GM12878 (cell line): ENCODE measurements at regions not wholly inside any gene's neighbourhood (a gene's known extent, or its start where the extent isn't known, plus 50 kb on each side); places are given as distances from the start of the nearest gene placed in this dataset.

Experiments used
- ATAC-seq: fragments of 200-7000 bp; cut with Tn5 transposase; 3 replicates; pipeline ENCODE4 v1.9.1; 2020; ENCODE audit warnings: mild to moderate bottlenecking, moderate library complexity
- BruUV-seq: library from RNA; stranded (reverse); fragments of 400-500 nt; replicated peaks from 2 replicates; lab custom pipeline; 2021; lab: Mats Ljungman, UMichigan
- CTCF ChIA-PET: fragments of 300-600 bp; sonication (Branson Sonifier 250); formaldehyde crosslinking; extraction: SDS; loops from one replicate; lab custom pipeline; 2021; ENCODE audit warnings: inconsistent platforms; lab: Yijun Ruan, JAX
- POLR2A ChIA-PET: fragments of 350-600 bp; formaldehyde crosslinking; extraction: SDS; loops from one replicate; lab custom pipeline; 2021; ENCODE audit warnings: inconsistent platforms; lab: Charles Lee
- RAD21 ChIA-PET: fragments of 300-600 bp; sonication (Branson Sonifier 250); formaldehyde crosslinking; loops from one replicate; lab custom pipeline; 2023; ENCODE audit warnings: antibody characterized with exemption; ENCODE audit not compliant: unreplicated experiment; lab: Charles Lee
- SMC1A ChIA-PET: fragments of 300-600 bp; sonication (Branson Sonifier 250); formaldehyde crosslinking; loops from one replicate; lab custom pipeline; 2023; ENCODE audit not compliant: unreplicated experiment, uncharacterized antibody; lab: Charles Lee
- DNase-seq: peaks from one replicate; pipeline ENCODE4 v3.0.0-alpha.2; 2011; ENCODE audit warnings: low read depth, low spot score
- FAIRE-seq: peaks from 3 replicates; lab custom pipeline; 2011; peaks lifted over from hg19 to GRCh38; lab: Jason Lieb, UNC
- H2AFZ ChIP-seq: 2 replicates; pipeline ENCODE4 v1.6.0; 2011; ENCODE audit warnings: low read depth, low read length, control low read depth; ENCODE audit not compliant: control insufficient read depth
- H3K27ac ChIP-seq: 2 replicates; pipeline ENCODE4 v1.5.1; 2011; ENCODE audit warnings: control low read depth; ENCODE audit not compliant: control insufficient read depth, insufficient read depth
- H3K27me3 ChIP-seq, 2 experiments: replicated peaks in 1 of 2; 2 replicates each; pipeline versions ENCODE4 v1.6.0 to v1.6.1; 2011; ENCODE audit warnings: low read length in 1 of 2; ENCODE audit not compliant: control insufficient read depth in 2 of 2, insufficient read depth in 2 of 2
- H3K36me3 ChIP-seq, 2 experiments: 2 replicates each; pipeline ENCODE4 v1.5.1; 2011; ENCODE audit warnings: low read length in 1 of 2; ENCODE audit not compliant: control insufficient read depth in 2 of 2, insufficient read depth in 2 of 2
- H3K4me1 ChIP-seq: 2 replicates; pipeline ENCODE4 v1.6.1; 2011; ENCODE audit warnings: mild to moderate bottlenecking, low read length, moderate library complexity, mixed read lengths; ENCODE audit not compliant: control insufficient read depth, insufficient read depth
- H3K4me2 ChIP-seq: 2 replicates; pipeline ENCODE4 v1.6.0; 2011; ENCODE audit warnings: control low read depth; ENCODE audit not compliant: control insufficient read depth, insufficient read depth
- H3K4me3 ChIP-seq: fragments of 200-600 bp; sonication (generic); 2 replicates; pipeline ENCODE4 v1.5.1; 2016
- H3K79me2 ChIP-seq: 2 replicates; pipeline ENCODE4 v1.6.0; 2011; ENCODE audit warnings: low read length; ENCODE audit not compliant: control insufficient read depth, insufficient read depth
- H3K9ac ChIP-seq: 2 replicates; pipeline ENCODE4 v1.8.0; 2011; ENCODE audit warnings: low read length, control low read depth, mixed read lengths; ENCODE audit not compliant: control insufficient read depth, insufficient read depth
- H3K9me3 ChIP-seq: replicated peaks from 3 replicates; pipeline ENCODE4 v1.5.1; 2011; ENCODE audit warnings: mild to moderate bottlenecking, low read length; ENCODE audit not compliant: control insufficient read depth, insufficient read depth
- H4K20me1 ChIP-seq: 2 replicates; pipeline ENCODE4 v1.6.0; 2011; ENCODE audit not compliant: control insufficient read depth, insufficient read depth
- E2F8 ChIP-seq: fragments of 450-650 bp; IDR thresholded peaks from 2 replicates; pipeline ENCODE4 v1.6.1; 2018; ENCODE audit warnings: mild to moderate bottlenecking, low read depth, moderate library complexity; ENCODE audit not compliant: partially characterized antibody
- FOS ChIP-seq: IDR thresholded peaks from 3 replicates; pipeline ENCODE4 v1.6.1; 2011; ENCODE audit warnings: borderline replicate concordance; ENCODE audit not compliant: insufficient read length; ENCODE audit errors: extremely low read depth
- FOXK2 ChIP-seq: fragments of 450-650 bp; IDR thresholded peaks from 2 replicates; pipeline ENCODE4 v1.6.1; 2017; ENCODE audit warnings: mild to moderate bottlenecking, moderate library complexity
- HDGF ChIP-seq: fragments of 450-650 bp; IDR thresholded peaks from 2 replicates; pipeline ENCODE4 v1.6.1; 2016; ENCODE audit warnings: antibody characterized with exemption
- MTA2 ChIP-seq: fragments of 450-650 bp; IDR thresholded peaks from 2 replicates; pipeline ENCODE4 v1.6.1; 2016; ENCODE audit warnings: low read depth, mild to moderate bottlenecking, moderate library complexity
- NR2C2 ChIP-seq: IDR thresholded peaks from 2 replicates; pipeline ENCODE4 v1.6.1; 2011; ENCODE audit warnings: borderline replicate concordance, low read depth; ENCODE audit not compliant: control insufficient read depth, insufficient read length
- PAX8 ChIP-seq: fragments of 450-650 bp; IDR thresholded peaks from 2 replicates; pipeline ENCODE4 v1.6.1; 2017; ENCODE audit warnings: mild to moderate bottlenecking, moderate library complexity
- RAD21 ChIP-seq: IDR thresholded peaks from 2 replicates; pipeline ENCODE4 v1.6.1; 2011; ENCODE audit warnings: mild to moderate bottlenecking, low read depth, low read length, moderate library complexity; ENCODE audit not compliant: insufficient read depth
- WGBS: methylation state at CpG from one replicate; pipeline ENCODE4 v1.1.6; 2016; ENCODE audit warnings: low lambda C conversion rate; ENCODE audit not compliant: insufficient replicate concordance, insufficient coverage; ENCODE audit errors: missing lambda C conversion rate; 5-methylcytosine and 5-hydroxymethylcytosine counted together
- in situ Hi-C: fragments of 300-500 bp; cut with MboI; formaldehyde crosslinking; loops from 9 replicates; pipeline ENCODE4 v1.14.3; 2018; ENCODE audit warnings: mixed read lengths
- intact Hi-C: fragments of 100-400 bp; cut with micrococcal nuclease; formaldehyde crosslinking; loops from one replicate; pipeline ENCODE4 v1.14.2; 2022; ENCODE audit not compliant: unreplicated experiment

GRCh38 chr10:3382092-3382491 is 209.5 kb upstream of the PITRM1 start:
- WGBS, result 0% methylated on average over 2 of the region's 2 CpGs
- intact Hi-C loops, result no loop called here
- Histone ChIP-seq H3K4me3 (no peak overlapping the region), H3K4me2 (no peak overlapping the region), H3K4me1 (no peaks in the 10 kb centered on the region), H3K79me2 (no peaks in the 10 kb centered on the region), H4K20me1 (no peaks in the 10 kb centered on the region), H3K9ac (no peak overlapping the region), H2AFZ (no peak overlapping the region), H3K27ac (no peak overlapping the region), H3K36me3 (no peaks in the 10 kb centered on the region), H3K27me3 (no peaks in the 10 kb centered on the region), H3K9me3 (no peaks in the 10 kb centered on the region; the same call in 1 of the 3 replicates)
- POLR2A ChIA-PET, result no interaction called here
- SMC1A ChIA-PET, result no interaction called here
- DNase-seq (no peak), FAIRE-seq (no peak), ATAC-seq (no peak)
- in situ Hi-C loops, result no loop called here
- RAD21 ChIA-PET, result no interaction called here
- TF ChIP-seq NR2C2 (no peak), FOS (no peak), RAD21 (no peak), PAX8 (no peak), E2F8 (no peak), MTA2 (no peak), FOXK2 (no peak), HDGF (no peak)
- CTCF ChIA-PET, result no interaction called here
- no TSS peak for BruUV-seq
